ENCODE measurements at regions not wholly inside any gene's neighbourhood (a gene's known extent, or its start where the extent isn't known, plus 50 kb on each side); places are given as distances from the start of the nearest gene placed in this dataset.

- Histone ChIP-seq H3K27me3 (replicated peaks in 1 of 2; ENCODE audit: control insufficient read depth in 2 of 2, insufficient read depth in 2 of 2, low read length in 1 of 2) (no peaks in the 10 kb centered on the region), H3K9ac (ENCODE audit: control insufficient read depth, insufficient read depth, low read length) (no peak overlapping the region), H4K20me1 (ENCODE audit: control insufficient read depth, insufficient read depth) (no peaks in the 10 kb centered on the region), H3K9me3 (replicated peaks; ENCODE audit: control insufficient read depth, insufficient read depth, low read length) (no peaks in the 10 kb centered on the region; the same call in 2 of the 3 replicates), H3K4me3 (no peak overlapping the region), H3K79me2 (ENCODE audit: control insufficient read depth, insufficient read depth, low read length) (no peaks in the 10 kb centered on the region), H3K4me2 (ENCODE audit: control insufficient read depth, insufficient read depth) (no peak overlapping the region), H3K27ac (ENCODE audit: control insufficient read depth, insufficient read depth) (no peak overlapping the region), H3K4me1 (ENCODE audit: control insufficient read depth, insufficient read depth, low read length) (no peaks in the 10 kb centered on the region), H3K36me3 (ENCODE audit: control insufficient read depth in 2 of 2, insufficient read depth in 2 of 2, low read length in 1 of 2) (no peaks in the 10 kb centered on the region), H2AFZ (ENCODE audit: control insufficient read depth, low read depth, low read length) (no peak overlapping the region)
- intact Hi-C loops (cut with micrococcal nuclease; ENCODE audit: unreplicated experiment), result no loop called here
- ChIA-PET SMC1A (ENCODE audit: uncharacterized antibody, unreplicated experiment) (no interaction called here), RAD21 (ENCODE audit: unreplicated experiment) (no interaction called here), CTCF (no interaction called here), POLR2A (no interaction called here)
- no peak for DNase-seq (ENCODE audit: low read depth, low spot score)
- no TSS peak for BruUV-seq (replicated peaks)
- in situ Hi-C loops (cut with MboI), result no loop called here
- no peak for TF ChIP-seq RAD21 (IDR thresholded peaks at IDR 0.05; ENCODE audit: insufficient read depth, low read depth, low read length)
- TF ChIP-seq BMI1 (IDR thresholded peaks at IDR 0.05; ENCODE audit: borderline replicate concordance), result no peak
- no peak for TF ChIP-seq IKZF1 (conservative IDR thresholded peaks at IDR 0.05)
- ATAC-seq, result no peak
- FAIRE-seq, result no peak
- 0% methylated on average over 1 of the region's 1 CpG for WGBS (ENCODE audit: insufficient coverage, insufficient replicate concordance, low lambda C conversion rate, missing lambda C conversion rate)
These were observed 593.9 kb upstream of the SOX11 start for GRCh38 chr2:5098286-5098685.

GRCh38 chr2:5102823-5103222, 589.4 kb upstream of the SOX11 start:
- H3K27me3 ChIP-seq (replicated peaks in 1 of 2; ENCODE audit: control insufficient read depth in 2 of 2, insufficient read depth in 2 of 2, low read length in 1 of 2), result no peaks in the 10 kb centered on the region
- DNase-seq (ENCODE audit: low read depth, low spot score), result no peak
- no peaks in the 10 kb centered on the region for H3K4me1 ChIP-seq (ENCODE audit: control insufficient read depth, insufficient read depth, low read length)
- no peak overlapping the region for H3K4me2 ChIP-seq (ENCODE audit: control insufficient read depth, insufficient read depth)
- H2AFZ ChIP-seq (ENCODE audit: control insufficient read depth, low read depth, low read length), result no peak overlapping the region
- no peak overlapping the region for H3K27ac ChIP-seq (ENCODE audit: control insufficient read depth, insufficient read depth)
- in situ Hi-C loops (cut with MboI) (no loop called here), intact Hi-C loops (cut with micrococcal nuclease; ENCODE audit: unreplicated experiment) (no loop called here)
- no peaks in the 10 kb centered on the region for H3K36me3 ChIP-seq (ENCODE audit: control insufficient read depth in 2 of 2, insufficient read depth in 2 of 2, low read length in 1 of 2)
- 0% methylated on average over 2 of the region's 2 CpGs for WGBS (ENCODE audit: insufficient coverage, insufficient replicate concordance, low lambda C conversion rate, missing lambda C conversion rate)
- H3K9me3 ChIP-seq (replicated peaks; ENCODE audit: control insufficient read depth, insufficient read depth, low read length), result no peaks in the 10 kb centered on the region; the same call in 2 of the 3 replicates
- no peaks in the 10 kb centered on the region for H4K20me1 ChIP-seq (ENCODE audit: control insufficient read depth, insufficient read depth)
- H3K9ac ChIP-seq (ENCODE audit: control insufficient read depth, insufficient read depth, low read length), result no peak overlapping the region
- BruUV-seq (replicated peaks), result no TSS peak
- H3K79me2 ChIP-seq (ENCODE audit: control insufficient read depth, insufficient read depth, low read length), result no peaks in the 10 kb centered on the region
- CTCF ChIA-PET, result interaction anchor here (0.7 kb wide), 1 partner anchor 31 kb away, joined by 4 read pairs; no protein-coding TSS in a partner anchor
- FAIRE-seq, result no peak
- H3K4me3 ChIP-seq, result no peak overlapping the region
- ATAC-seq, result no peak
- RAD21 ChIA-PET (ENCODE audit: unreplicated experiment), result no interaction called here
- SMC1A ChIA-PET (ENCODE audit: uncharacterized antibody, unreplicated experiment), result interaction anchor here (0.5 kb wide), 1 partner anchor 205 kb away, joined by 3 read pairs; no protein-coding TSS in a partner anchor
- POLR2A ChIA-PET, result no interaction called here
- TF ChIP-seq NR2C1 (IDR thresholded peaks at IDR 0.05) (no peak), E2F4 (IDR thresholded peaks at IDR 0.05; ENCODE audit: low read depth, low read length) (no peak), JUNB (IDR thresholded peaks at IDR 0.05) (no peak), BCL11A (IDR thresholded peaks at IDR 0.05; ENCODE audit: low read depth, low read length) (no peak), E4F1 (IDR thresholded peaks at IDR 0.05; ENCODE audit: borderline replicate concordance, partially characterized antibody) (no peak), NBN (IDR thresholded peaks at IDR 0.05) (no peak), HCFC1 (IDR thresholded peaks at IDR 0.05; ENCODE audit: low read length) (no peak), SPI1 (IDR thresholded peaks at IDR 0.05; ENCODE audit: borderline replicate concordance, insufficient read depth, low read depth, low read length) (no peak), CREM (IDR thresholded peaks at IDR 0.05; ENCODE audit: low read depth) (no peak), NRF1 (conservative IDR thresholded peaks at IDR 0.05; ENCODE audit: low read depth, low read length) (no peak), TCF7 (IDR thresholded peaks at IDR 0.05; ENCODE audit: borderline replicate concordance) (no peak), GABPA (IDR thresholded peaks at IDR 0.05; ENCODE audit: low read depth) (no peak)

Measured in GM12878 (cell line).